HG03521 (cell line): ENCODE measurements at regions not wholly inside any gene's neighbourhood (a gene's known extent, or its start where the extent isn't known, plus 50 kb on each side); places are given as distances from the start of the nearest gene placed in this dataset.
"Not testable (repeated sequence)": the region's sequence is repeated elsewhere in the genome, so short reads cannot be mapped to it uniquely, and the experiment has no call there.

Experiments
- ATAC-seq: cut with Tn5 transposase; IDR thresholded peaks from one replicate; pipeline ENCODE4 v1.9.1; 2021; ENCODE audit warnings: mild to moderate bottlenecking, moderate library complexity; ENCODE audit not compliant: unreplicated experiment

- no peak for ATAC-seq
Observed at GRCh38 chr14:30354439-30354838, 204.5 kb upstream of the G2E3 start.

GRCh38 chr14:30355431-30355913, 203.5 kb upstream of the G2E3 start:
- ATAC-seq = peak; percentile 63

GRCh38 chr14:30356438-30357202, 202.3 kb upstream of the G2E3 start:
- ATAC-seq = no peak

- no peak for ATAC-seq
Observed at GRCh38 chr14:30357791-30358190, 201.2 kb upstream of the G2E3 start.

- no peak for ATAC-seq
Observed at GRCh38 chr14:30362369-30363218, 196.4 kb upstream of the G2E3 start.

- not testable (repeated sequence) for ATAC-seq
Observed at GRCh38 chr14:30363219-30363880, 195.6 kb upstream of the G2E3 start.

- ATAC-seq = no peak
Observed at GRCh38 chr14:30369502-30370180, 189.3 kb upstream of the G2E3 start.

GRCh38 chr14:30373053-30373452, 185.9 kb upstream of the G2E3 start:
- ATAC-seq = no peak

- ATAC-seq = no peak
Observed at GRCh38 chr14:30373526-30373925, 185.4 kb upstream of the G2E3 start.

GRCh38 chr14:30375296-30375892, 183.6 kb upstream of the G2E3 start:
- peak; percentile 90 for ATAC-seq

- ATAC-seq = no peak
Observed at GRCh38 chr14:30381861-30382480, 177.0 kb upstream of the G2E3 start.

GRCh38 chr14:30385925-30386324, 173.0 kb upstream of the G2E3 start:
- no peak for ATAC-seq

- ATAC-seq = no peak
Observed at GRCh38 chr14:30387871-30388270, 171.1 kb upstream of the G2E3 start.

- ATAC-seq = no peak
Observed at GRCh38 chr14:30389134-30389876, 169.7 kb upstream of the G2E3 start.

- ATAC-seq = no peak
Observed at GRCh38 chr14:30389877-30390385, 169.0 kb upstream of the G2E3 start.

GRCh38 chr14:30395065-30395464, 163.9 kb upstream of the G2E3 start:
- no peak for ATAC-seq

- ATAC-seq = no peak
Observed at GRCh38 chr14:30402846-30403245, 156.1 kb upstream of the G2E3 start.

GRCh38 chr14:30403791-30404190, 155.2 kb upstream of the G2E3 start:
- no peak for ATAC-seq

- ATAC-seq = not testable (repeated sequence)
Observed at GRCh38 chr14:30409508-30410015, 149.4 kb upstream of the G2E3 start.
